ENCODE measurements at regions not wholly inside any gene's neighbourhood (a gene's known extent, or its start where the extent isn't known, plus 50 kb on each side); places are given as distances from the start of the nearest gene placed in this dataset.

DNA sequence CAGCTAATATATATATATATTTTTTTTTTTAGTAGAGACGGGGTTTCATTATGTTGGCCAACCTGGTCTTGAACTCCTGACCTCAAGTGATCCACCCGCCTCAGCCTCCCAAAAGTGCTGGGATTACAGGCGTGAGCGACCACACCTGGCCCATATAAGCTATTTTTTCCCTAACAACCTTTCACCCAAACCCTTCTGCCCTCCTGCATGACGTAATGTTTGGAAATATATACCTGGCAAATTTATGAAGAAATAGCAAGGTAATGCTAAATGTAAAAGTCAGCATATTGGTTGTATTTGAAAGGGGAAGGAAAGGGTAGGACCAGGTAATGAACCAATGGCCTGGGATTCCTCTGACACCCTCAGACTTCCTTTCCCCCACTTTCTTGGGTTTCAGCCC is 325.5 kb upstream of the ARID1B start:
- no peak for TF ChIP-seq GATA1 (IDR thresholded peaks at IDR 0.05; ENCODE audit: low read depth, low read length)
- TF ChIP-seq POLR2A (IDR thresholded peaks at IDR 0.05; ENCODE audit: low read length) = no peak
- no peak for DNase-seq

DNA sequence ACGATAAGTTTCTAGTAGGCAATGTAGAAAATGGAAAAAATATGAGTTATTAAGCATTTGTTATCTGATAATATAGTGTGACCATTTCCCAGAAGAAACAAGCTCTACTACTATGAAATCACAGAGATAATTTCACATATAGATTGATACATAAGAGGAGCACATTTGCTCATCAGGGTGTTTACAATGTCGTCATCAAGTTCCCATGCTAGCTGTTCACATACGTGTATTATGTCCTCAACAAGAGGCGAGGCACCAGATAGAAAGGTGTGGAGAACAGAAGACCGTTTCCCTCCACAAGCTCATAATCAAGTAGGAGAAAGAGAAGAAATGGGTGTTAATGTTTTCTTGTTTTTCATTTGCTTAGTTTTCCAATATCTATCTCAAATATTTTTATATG is 326.1 kb upstream of the ARID1B start:
- no peak for DNase-seq
- TF ChIP-seq GATA1 (IDR thresholded peaks at IDR 0.05; ENCODE audit: low read depth, low read length) = no peak
- no peak for TF ChIP-seq POLR2A (IDR thresholded peaks at IDR 0.05; ENCODE audit: low read length)

DNA sequence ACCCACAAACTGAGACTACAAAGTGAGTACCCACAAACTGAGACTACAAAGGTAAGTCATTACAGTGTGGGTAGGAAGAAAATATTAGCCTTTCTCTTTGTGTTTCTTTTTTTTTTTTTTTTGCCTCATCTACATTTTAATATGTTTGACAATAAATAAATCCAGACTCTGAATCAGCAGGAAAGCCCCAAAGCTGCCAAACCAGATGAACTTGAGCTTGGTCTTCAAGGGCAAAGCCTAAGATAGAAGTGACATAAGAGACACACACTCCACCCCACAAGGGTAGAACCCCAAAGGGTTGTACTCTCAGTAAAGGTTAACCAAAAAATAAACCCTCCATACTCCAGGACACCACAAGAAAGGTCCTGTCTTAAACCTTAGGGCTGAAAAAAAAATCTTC is 326.8 kb upstream of the ARID1B start:
- no peak for DNase-seq
- TF ChIP-seq GATA1 (IDR thresholded peaks at IDR 0.05; ENCODE audit: low read depth, low read length) (no peak), POLR2A (IDR thresholded peaks at IDR 0.05; ENCODE audit: low read length) (no peak)

DNA sequence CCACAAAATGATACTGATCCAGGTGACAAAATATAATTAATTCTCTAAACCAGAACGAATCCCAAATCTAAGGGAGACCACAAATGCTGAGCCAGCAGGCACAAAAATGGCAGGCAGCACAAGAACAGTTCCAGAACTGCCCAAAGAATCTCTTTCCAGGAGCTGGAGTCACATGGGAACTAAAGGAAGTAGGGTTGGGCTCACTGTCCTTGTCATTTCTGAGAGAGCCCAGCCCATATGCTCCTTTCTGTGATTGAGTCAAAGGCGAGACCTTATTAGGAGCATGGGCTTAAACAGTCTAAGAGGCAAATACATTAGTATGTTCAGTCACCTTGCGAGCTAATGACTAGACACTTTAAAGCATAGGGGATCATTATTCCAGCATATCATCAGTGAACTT is 327.6 kb upstream of the ARID1B start:
- TF ChIP-seq GATA1 (IDR thresholded peaks at IDR 0.05; ENCODE audit: low read depth, low read length) (no peak), POLR2A (IDR thresholded peaks at IDR 0.05; ENCODE audit: low read length) (no peak)
- DNase-seq = no peak

DNA sequence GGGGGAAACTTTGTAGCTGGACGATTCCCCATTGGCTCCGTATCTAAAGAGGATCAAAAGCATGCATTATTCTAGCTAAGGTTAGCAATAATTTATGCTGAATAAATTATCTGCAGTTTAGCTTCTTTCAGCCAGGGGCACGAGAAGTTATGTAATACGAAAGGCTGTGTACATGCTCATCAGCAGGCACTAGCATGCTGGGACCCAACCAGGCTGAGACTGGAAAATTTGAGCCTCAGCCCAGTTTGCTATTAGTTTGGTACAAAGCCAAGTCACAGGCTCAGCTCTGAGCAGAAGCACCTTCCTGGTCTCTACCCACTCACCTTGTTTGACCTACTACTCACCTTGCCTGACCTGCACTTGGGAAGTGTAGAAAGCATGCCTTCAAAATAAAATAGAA is 328.1 kb upstream of the ARID1B start:
- no peak for DNase-seq
- no peak for TF ChIP-seq GATA1 (IDR thresholded peaks at IDR 0.05; ENCODE audit: low read depth, low read length)
- TF ChIP-seq POLR2A (IDR thresholded peaks at IDR 0.05; ENCODE audit: low read length) = no peak

DNA sequence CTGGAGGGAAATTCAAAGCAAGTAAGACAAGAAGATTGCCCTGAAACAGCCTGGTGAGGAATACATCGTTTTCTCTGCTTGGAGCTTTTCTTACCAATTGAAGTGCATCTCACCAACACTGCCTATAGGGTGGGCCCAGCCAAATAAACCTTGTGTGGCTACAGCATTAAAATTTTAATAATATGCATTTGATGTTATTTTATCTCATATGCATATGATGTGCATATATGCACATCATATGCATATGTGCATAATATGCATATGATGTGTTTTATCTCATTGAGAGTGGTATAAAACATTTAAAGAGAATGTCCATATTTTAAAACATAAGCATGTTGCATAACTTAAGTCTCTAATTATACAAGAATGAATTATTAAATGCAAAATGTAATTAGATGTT is 328.6 kb upstream of the ARID1B start:
- TF ChIP-seq POLR2A (IDR thresholded peaks at IDR 0.05; ENCODE audit: low read length) = no peak
- TF ChIP-seq GATA1 (IDR thresholded peaks at IDR 0.05; ENCODE audit: low read depth, low read length) = no peak
- no peak for DNase-seq

DNA sequence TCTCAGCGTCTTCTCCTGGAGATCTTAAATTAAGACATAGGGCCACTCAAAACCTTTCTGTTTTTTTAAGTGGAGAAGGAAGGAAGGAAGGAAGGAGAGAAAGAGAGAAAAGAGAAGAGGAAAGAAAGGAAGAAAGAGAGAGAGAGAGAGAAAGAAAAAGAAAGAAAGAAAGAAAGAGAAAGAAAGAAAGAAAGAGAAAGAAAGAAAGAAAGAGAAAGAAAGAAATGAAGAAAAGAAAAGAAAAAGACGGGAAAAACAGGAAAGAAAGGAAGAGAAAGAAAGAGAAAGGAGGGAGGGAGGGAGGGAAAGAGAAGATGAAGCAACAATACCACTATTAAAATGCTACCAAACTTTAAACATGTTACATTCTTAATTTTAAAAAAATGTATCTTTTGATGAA is 336.5 kb upstream of the ARID1B start:
- DNase-seq = no peak
- TF ChIP-seq POLR2A (IDR thresholded peaks at IDR 0.05; ENCODE audit: low read length) (no peak), GATA1 (IDR thresholded peaks at IDR 0.05; ENCODE audit: low read depth, low read length) (no peak)

DNA sequence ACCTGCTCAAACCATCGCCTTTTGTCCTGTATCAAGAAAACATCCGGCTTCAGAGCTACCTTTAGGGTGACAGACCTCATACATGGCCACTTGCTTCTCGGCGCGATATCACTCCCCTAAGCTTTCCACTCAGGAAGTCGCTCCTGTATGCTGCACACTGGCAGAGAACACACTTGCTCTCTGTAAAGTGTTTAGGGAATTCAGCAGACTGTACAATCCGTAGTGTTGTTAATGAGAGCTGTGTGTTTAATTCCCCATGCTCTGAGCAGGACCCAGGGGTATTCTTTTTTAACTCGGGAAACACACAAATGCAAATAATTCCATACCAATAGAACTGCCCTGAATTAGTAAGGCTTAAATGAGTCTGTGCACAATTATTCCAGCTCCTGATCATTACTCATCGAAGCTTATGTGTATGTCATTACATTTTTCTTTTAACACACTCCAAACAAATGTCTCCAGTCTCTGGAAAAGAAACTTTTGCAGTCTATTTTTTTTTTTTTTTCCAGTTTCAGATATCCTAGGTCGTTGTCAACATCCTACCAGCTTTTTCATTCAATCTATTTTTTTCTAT is 338.7 kb upstream of the ARID1B start:
- TF ChIP-seq POLR2A (IDR thresholded peaks at IDR 0.05; ENCODE audit: low read length) = no peak
- TF ChIP-seq GATA1 (IDR thresholded peaks at IDR 0.05; ENCODE audit: low read depth, low read length) = no peak

DNA sequence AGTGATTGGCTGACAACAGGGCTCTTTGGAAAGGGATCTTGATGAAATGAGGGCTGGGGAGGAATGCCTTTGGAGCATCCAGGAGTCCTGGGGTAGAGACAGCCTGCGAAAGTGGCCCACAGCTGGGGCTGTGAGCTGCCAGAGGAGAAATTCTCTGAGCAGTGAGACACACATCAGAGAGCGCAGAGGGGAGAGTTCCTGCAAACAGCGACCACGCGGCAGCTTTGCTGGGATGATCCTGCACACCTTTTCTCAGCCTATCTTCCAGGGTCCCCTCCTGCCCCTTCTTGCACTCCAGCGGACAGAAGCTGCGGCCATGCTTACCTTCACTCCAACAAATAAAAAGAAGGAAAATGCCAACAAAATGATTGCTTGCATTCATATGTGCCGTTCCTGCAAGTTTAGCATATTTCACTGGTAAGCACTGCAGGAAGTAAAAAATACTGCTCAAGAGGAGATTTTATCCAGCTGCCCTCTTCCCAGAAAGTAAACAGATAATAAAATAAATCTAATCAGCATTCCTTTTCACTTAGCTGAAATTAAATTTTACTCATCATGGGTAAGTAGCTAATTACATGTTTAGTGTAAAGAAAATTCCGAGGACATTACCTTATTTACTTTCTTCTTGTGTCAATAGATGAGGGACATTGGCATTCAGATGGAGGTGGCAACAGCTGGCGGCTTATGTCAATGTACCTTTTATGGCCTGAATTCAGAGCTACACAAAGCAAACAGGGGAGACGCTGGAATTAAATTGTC is 339.9 kb upstream of the ARID1B start:
- TF ChIP-seq GATA1 (IDR thresholded peaks at IDR 0.05; ENCODE audit: low read depth, low read length) = no peak
- no peak for TF ChIP-seq POLR2A (IDR thresholded peaks at IDR 0.05; ENCODE audit: low read length)
- DNase-seq = no peak

More for the DNA sequence above, 338.7 kb upstream of the ARID1B start:
- no peak for DNase-seq

DNA sequence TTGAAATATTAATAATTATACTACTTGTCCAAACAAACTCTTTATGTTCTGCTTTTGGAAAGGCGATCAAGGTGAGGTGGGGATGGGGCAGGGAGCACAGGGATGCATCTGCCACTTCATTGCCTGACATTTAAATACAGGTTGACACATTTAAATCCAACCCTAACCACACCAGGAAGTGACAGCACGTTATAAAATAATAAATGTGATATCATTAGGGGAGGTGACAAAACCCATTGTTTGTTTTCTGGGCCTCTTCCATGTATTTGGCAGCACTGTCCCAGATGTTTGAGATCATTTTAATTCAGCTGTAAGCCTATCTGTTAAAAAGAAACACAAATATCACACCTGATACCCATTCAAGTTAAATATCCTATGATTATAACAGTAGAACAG is 342.4 kb upstream of the ARID1B start:
- TF ChIP-seq GATA1 (IDR thresholded peaks at IDR 0.05; ENCODE audit: low read depth, low read length) = no peak

DNA sequence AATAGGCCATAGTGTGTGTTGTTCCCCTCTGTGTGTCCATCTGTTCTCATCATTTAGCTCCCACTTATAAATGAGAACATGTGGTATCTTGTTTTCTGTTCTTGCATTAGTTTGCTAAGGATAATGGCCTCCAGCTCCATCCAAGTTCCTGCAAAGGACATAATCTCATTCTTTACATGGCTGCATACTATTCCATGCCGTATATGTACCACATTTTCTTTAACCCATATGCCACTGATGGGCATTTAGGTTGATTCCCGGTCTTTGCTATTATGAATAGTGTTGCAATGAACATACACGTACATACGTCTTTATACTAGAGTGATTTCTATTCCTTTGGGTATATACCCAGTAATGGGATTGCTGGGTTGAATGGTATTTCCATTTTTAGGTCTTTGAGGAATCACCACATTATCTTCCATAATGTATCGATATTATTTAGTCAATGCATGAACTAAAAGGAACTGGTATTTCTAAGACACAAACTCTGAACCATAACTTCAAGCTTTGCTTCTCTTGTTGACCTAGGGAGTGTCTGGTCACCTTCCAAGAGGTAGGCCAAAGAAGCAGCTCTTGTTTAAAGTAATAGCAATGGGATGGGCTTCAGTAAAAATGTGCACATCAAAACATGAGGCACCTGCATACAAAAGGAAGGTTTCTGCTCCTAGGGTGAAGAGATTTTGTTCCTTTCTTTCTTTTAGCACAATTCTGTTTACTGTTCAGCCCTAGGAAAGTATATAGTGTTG is 343.0 kb upstream of the ARID1B start:
- DNase-seq = no peak
- no peak for TF ChIP-seq GATA1 (IDR thresholded peaks at IDR 0.05; ENCODE audit: low read depth, low read length)
- TF ChIP-seq POLR2A (IDR thresholded peaks at IDR 0.05; ENCODE audit: low read length) = no peak

More for the DNA sequence above, 342.4 kb upstream of the ARID1B start:
- no peak for DNase-seq

DNA sequence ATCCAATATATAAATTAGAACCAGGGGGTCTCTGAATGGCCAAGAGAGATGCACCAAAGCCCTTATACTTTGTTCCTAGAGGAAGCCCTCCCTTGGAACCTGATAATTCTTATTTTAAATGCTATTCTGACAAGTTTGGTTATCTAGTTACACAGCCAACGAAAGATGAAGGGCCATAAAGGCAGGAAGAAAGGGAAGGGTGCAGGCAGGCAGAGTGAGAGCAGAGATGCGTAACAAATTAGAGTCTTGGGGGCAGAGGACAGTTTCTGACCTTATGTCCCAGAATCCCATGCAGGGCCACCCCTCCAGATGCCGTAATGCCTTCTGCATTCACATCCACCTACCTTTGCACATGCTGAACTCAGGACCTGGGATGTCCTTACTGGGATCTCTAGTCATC is 344.6 kb upstream of the ARID1B start:
- DNase-seq = no peak
- no peak for TF ChIP-seq GATA1 (IDR thresholded peaks at IDR 0.05; ENCODE audit: low read depth, low read length)

DNA sequence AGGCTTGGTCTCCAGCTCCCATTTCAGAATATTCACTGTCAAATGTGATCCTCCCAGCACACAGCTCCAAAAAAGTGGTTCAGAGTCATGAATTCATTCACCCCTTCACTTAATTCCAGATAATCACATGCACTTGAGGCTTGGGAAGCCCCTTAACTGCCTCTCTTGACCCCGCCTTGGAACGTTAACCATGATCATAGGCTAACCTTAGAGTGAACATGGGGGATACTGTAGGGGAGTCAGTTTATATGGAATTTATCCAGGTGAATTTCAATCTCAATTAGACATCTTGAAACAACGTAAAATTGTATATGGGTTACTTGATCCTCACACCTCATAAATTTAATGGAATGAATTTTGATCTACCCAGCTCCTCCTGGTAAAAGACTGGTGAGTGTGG is 346.8 kb upstream of the ARID1B start:
- no peak for TF ChIP-seq GATA1 (IDR thresholded peaks at IDR 0.05; ENCODE audit: low read depth, low read length)
- TF ChIP-seq POLR2A (IDR thresholded peaks at IDR 0.05; ENCODE audit: low read length) = no peak
- DNase-seq = no peak

DNA sequence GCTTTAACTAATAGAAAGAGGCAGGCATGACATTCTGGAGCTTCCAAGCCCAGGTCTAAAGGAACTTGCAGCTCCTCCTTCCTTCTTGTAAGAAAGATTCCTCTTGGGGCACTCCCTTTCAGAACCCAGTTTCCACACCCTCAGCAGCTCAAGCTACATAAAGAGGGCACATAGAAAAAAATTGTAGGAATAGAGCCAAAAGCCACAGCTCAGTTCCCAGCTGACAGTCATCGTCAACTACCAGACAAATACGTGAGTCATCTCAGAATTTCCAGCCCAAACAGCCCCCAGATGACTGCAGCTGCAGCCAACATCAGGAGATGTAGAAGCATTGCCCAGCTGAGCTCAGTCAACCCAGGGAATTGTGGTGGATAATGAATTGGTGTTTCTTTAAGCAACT is 349.8 kb upstream of the ARID1B start:
- TF ChIP-seq POLR2A (IDR thresholded peaks at IDR 0.05; ENCODE audit: low read length) (no peak), GATA1 (IDR thresholded peaks at IDR 0.05; ENCODE audit: low read depth, low read length) (no peak)
- DNase-seq = no peak
